ENCODE measurements at regions not wholly inside any gene's neighbourhood (a gene's known extent, or its start where the extent isn't known, plus 50 kb on each side); places are given as distances from the start of the nearest gene placed in this dataset.

DNA sequence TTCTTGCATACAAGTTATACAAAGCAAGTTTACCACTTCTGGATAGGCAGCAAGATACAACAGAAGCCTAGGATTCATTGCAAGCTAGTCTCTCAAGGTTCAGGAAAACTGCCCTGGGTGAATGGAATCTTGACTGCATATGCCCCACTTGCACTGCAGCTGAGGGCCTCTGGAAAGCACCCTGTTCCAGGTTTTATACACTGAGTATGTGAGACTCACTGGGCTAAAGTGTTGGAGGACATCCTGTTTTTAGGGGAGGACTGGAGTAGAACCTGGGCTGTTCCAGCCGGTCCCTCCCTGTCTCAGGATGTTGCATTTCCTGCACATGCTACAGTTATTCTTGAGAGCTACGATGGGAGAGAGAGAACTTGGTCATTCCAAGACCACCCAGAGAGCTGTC lies 168.5 kb upstream of the NUDT6 start:
- TF ChIP-seq, protein P1, sequence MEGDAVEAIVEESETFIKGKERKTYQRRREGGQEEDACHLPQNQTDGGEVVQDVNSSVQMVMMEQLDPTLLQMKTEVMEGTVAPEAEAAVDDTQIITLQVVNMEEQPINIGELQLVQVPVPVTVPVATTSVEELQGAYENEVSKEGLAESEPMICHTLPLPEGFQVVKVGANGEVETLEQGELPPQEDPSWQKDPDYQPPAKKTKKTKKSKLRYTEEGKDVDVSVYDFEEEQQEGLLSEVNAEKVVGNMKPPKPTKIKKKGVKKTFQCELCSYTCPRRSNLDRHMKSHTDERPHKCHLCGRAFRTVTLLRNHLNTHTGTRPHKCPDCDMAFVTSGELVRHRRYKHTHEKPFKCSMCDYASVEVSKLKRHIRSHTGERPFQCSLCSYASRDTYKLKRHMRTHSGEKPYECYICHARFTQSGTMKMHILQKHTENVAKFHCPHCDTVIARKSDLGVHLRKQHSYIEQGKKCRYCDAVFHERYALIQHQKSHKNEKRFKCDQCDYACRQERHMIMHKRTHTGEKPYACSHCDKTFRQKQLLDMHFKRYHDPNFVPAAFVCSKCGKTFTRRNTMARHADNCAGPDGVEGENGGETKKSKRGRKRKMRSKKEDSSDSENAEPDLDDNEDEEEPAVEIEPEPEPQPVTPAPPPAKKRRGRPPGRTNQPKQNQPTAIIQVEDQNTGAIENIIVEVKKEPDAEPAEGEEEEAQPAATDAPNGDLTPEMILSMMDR (IDR thresholded peaks at IDR 0.05; ENCODE audit: extremely low read depth, missing control alignments) = no peak
- no peak for DNase-seq (ENCODE audit: low spot score)

DNA sequence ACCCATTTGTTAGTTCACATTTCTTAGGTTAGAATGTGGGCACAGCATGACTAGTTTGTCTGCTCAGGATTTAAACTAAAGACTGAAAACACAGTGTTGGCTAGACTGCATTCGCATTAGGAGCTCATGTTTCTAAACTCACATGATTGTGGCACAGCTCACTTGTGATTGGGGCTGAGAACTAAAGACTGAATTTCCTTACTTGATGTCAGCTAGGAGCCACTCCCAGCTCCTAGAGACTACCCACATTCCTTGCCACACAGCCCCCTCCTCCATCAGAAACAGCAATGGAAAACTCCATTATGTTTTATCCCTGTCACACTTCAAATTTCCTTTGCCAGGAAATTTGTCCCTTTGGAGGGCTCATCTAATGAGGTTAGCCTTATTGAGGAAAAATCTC lies 170.2 kb upstream of the NUDT6 start:
- no peak for DNase-seq (ENCODE audit: low spot score)
- TF ChIP-seq, protein P1 (IDR thresholded peaks at IDR 0.05; ENCODE audit: extremely low read depth, missing control alignments) = no peak

DNA sequence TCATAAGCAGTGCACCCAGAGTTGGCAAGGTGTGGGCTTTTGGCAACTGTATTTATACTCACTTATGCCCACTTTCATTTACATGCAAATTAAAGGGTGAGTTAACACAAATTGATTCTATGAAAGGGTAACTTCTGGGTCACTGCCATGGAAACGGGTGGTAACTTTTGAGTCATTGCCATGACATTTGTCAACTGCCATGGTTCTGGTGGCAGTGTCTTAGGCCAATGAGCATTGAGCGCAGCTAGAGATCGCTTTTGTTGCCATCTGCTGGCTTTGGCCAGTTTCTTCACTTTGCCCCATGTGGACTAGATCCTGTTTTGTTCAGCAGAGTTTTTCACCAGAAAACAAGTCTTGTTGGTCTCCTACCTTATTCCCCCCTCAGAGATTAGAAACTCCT lies 170.8 kb upstream of the NUDT6 start:
- no peak for DNase-seq (ENCODE audit: low spot score)
- TF ChIP-seq, protein P1 (IDR thresholded peaks at IDR 0.05; ENCODE audit: extremely low read depth, missing control alignments) = no peak

- TF ChIP-seq, protein P1 (IDR thresholded peaks at IDR 0.05; ENCODE audit: extremely low read depth, missing control alignments) = no peak
- no peak for DNase-seq (ENCODE audit: low spot score)
Observed at GRCh38 chr4:123096038-123096437, 173.6 kb upstream of the NUDT6 start.

GRCh38 chr4:123102897-123103471 lies 180.6 kb upstream of the NUDT6 start:
- DNase-seq (ENCODE audit: low spot score) = peak; percentile 60
- TF ChIP-seq, protein P1 (IDR thresholded peaks at IDR 0.05; ENCODE audit: extremely low read depth, missing control alignments) = peak; percentile 9

DNA sequence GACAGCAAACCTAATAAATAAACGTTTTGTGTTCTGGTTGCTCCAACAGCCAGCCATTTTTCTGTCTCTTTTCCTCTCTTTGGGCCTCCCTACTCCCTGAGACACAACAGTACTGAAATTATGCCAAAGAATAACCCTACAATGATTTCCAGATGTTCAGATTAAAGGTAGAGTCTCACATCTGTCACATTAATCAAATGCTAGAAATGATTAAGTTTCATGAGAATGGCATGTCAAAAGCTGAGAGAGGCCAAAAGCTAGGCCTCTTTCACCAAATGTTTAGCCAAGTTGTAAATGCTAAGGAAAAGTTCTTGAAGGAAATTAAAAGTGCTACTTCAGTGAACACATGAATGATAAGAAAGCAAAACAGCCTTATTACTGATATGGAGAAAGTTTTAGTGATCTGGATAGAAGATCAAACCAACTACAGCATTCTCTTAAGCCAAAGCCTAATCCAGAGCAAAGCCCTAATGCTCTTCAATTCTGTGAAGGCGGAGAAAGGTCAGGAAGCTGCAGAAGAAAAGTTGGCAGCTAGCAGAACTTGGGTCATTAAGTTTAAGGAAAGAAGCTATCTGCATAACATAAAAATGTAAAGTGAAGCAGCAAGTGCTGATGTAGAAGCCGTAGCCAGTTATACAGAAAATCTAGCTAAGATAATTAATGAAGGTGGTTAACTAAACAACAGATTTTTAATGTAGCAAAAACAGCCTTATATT lies 182.1 kb upstream of the NUDT6 start:
- no peak for DNase-seq (ENCODE audit: low spot score)
- TF ChIP-seq, protein P1 (IDR thresholded peaks at IDR 0.05; ENCODE audit: extremely low read depth, missing control alignments) = no peak

DNA sequence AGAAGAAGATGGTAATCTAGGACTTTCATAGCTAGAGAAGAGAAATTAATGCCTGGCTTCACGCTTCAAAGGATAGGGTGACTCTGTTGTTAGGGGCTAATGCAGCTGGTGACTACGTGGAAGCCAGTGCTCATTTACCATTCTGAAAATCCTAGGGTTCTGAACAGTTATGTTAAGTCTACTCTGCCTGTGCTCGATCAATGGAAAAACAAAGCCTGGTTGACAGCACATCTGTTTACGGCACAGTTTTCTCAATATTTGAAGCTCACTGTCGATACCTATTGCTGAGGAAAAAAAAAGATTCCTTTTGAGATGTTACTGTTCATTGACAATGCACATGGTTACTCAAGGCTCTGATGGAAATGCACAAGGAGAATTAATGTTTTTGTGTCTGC lies 182.6 kb upstream of the NUDT6 start:
- DNase-seq (ENCODE audit: low spot score) = no peak
- TF ChIP-seq, protein P1 (IDR thresholded peaks at IDR 0.05; ENCODE audit: extremely low read depth, missing control alignments) = no peak

Data from GM20000 (cell line).